Omental fat pad (tissue), 3 donors: ENCODE measurements at regions not wholly inside any gene's neighbourhood (a gene's known extent, or its start where the extent isn't known, plus 50 kb on each side); places are given as distances from the start of the nearest gene placed in this dataset.
"Not testable (repeated sequence)": the region's sequence is repeated elsewhere in the genome, so short reads cannot be mapped to it uniquely, and the experiment has no call there.

ENCODE experiments used
- ATAC-seq: fragments of 150-250 bp; one replicate; pipeline ENCODE4 v1.9.1; 2016; ENCODE audit warnings: mild to moderate bottlenecking, moderate library complexity; ENCODE audit not compliant: low FRiP score
- DNase-seq: peaks from one replicate; pipeline ENCODE4 v3.0.0-alpha.2; 2019; ENCODE audit warnings: low spot score
- CTCF ChIP-seq, 3 donors: fragments of 450-650 bp; IDR thresholded peaks; one replicate each; pipeline ENCODE4 v1.5.1; 2016 to 2017; ENCODE audit warnings: antibody characterized with exemption in 3 of 3, mild to moderate bottlenecking in 3 of 3, moderate library complexity in 2 of 3

GRCh38 chr21:28133116-28133515, 859.6 kb downstream of the LTN1 start:
- DNase-seq (no peak), ATAC-seq (no peak)
- no peak for TF ChIP-seq CTCF (IDR thresholded peaks at IDR 0.05)

DNA sequence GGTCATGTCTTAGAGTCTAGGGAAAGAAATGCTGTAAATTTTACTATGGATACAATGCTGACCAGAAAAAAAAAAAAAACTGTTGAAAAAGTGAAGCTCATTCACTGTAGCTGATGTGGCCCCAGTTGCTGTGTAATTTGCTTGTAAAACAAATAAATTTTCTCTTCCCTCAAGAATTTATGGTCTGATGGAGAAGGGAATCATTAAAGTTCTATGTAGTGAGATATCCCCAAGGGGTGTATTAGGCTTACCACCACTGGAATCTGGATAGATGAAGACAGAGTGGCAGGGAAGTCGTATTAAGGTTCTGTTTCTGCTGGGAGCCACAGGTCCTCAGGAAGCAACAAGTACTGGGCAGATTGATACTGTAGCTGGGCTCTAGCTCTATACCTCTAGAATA, 860.0 kb downstream of the LTN1 start:
- no peak for TF ChIP-seq CTCF (IDR thresholded peaks at IDR 0.05)
- DNase-seq (no peak), ATAC-seq (no peak)

GRCh38 chr21:28127175-28127785, 865.4 kb downstream of the LTN1 start:
- DNase-seq (no peak), ATAC-seq (no peak)
- TF ChIP-seq CTCF (IDR thresholded peaks at IDR 0.05) = no peak

GRCh38 chr21:28126521-28127174, 866.0 kb downstream of the LTN1 start:
- TF ChIP-seq CTCF (IDR thresholded peaks at IDR 0.05) = no peak
- ATAC-seq (no peak), DNase-seq (no peak)

- DNase-seq (no peak), ATAC-seq (no peak)
- no peak for TF ChIP-seq CTCF (IDR thresholded peaks at IDR 0.05)
Observed at GRCh38 chr21:28124541-28124940, 868.1 kb downstream of the LTN1 start.

- ATAC-seq (no peak), DNase-seq (no peak)
- TF ChIP-seq CTCF (IDR thresholded peaks at IDR 0.05) = no peak
Observed at GRCh38 chr21:28118570-28118969, 874.1 kb downstream of the LTN1 start.

GRCh38 chr21:28114986-28115385, 877.7 kb downstream of the LTN1 start:
- ATAC-seq, DNase-seq: not testable (repeated sequence)
